ENCODE measurements at regions not wholly inside any gene's neighbourhood (a gene's known extent, or its start where the extent isn't known, plus 50 kb on each side); places are given as distances from the start of the nearest gene placed in this dataset.

DNA sequence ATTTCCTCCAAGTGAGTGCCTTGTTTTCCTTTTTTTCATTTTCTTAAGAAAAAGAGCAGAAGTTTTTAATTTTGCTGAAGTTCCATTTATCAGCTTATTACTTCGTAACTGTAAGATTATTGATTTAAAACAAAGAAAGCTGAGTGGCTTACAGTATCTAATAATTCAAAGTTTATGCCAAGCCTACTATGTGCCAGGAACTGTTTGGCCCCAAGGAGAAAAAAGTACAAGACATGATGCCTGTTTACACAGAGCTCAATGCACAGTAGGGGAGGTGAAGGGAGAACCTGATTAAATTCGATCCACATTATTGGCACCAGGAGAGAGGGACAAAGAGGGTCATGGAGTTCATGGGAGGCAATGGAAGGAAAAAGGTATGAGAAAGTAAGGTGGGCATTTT lies 419.3 kb upstream of the ZMIZ1 start:
- H3K9ac ChIP-seq (ENCODE audit: low read length) = no peak overlapping the region

DNA sequence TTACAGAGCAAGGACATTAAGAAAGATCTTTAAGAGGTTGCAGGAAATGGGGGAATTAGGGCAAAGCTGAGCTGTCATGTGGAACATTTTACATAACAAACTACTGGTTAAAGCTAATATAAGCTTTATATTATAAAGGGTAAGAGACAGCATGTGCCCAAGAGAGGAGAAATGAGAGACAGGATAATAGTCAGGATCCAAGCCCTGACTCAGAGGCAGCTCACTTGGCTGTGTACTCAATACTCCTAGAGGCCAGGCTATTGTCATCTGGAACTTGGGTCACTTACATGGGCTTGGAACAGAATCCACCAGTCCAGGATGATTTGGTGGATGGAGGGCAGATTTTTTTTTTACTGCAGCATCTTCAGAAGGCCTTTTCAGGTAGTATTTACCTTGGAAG lies 418.6 kb upstream of the ZMIZ1 start:
- H4K20me1 ChIP-seq (ENCODE audit: insufficient read depth, low read length) = no peaks in the 10 kb centered on the region
- H3K4me3 ChIP-seq (ENCODE audit: low read depth, low read length, poor library complexity, severe bottlenecking) = no peak overlapping the region
- no peaks in the 10 kb centered on the region for H3K4me1 ChIP-seq (ENCODE audit: insufficient read depth, low read length, severe bottlenecking)
- H3F3A ChIP-seq (ENCODE audit: insufficient read depth, low read length) = no peaks in the 10 kb centered on the region
- no peak overlapping the region for H2AFZ ChIP-seq (ENCODE audit: low read length)
- H3K27me3 ChIP-seq (ENCODE audit: insufficient read depth, low read length) = no peaks in the 10 kb centered on the region
- H3K27ac ChIP-seq (ENCODE audit: low read depth, low read length, poor library complexity, severe bottlenecking) = no peak overlapping the region
- TF ChIP-seq EZH2 (IDR thresholded peaks at IDR 0.05; ENCODE audit: borderline replicate concordance, low read length) = no peak
- TF ChIP-seq, protein P1, sequence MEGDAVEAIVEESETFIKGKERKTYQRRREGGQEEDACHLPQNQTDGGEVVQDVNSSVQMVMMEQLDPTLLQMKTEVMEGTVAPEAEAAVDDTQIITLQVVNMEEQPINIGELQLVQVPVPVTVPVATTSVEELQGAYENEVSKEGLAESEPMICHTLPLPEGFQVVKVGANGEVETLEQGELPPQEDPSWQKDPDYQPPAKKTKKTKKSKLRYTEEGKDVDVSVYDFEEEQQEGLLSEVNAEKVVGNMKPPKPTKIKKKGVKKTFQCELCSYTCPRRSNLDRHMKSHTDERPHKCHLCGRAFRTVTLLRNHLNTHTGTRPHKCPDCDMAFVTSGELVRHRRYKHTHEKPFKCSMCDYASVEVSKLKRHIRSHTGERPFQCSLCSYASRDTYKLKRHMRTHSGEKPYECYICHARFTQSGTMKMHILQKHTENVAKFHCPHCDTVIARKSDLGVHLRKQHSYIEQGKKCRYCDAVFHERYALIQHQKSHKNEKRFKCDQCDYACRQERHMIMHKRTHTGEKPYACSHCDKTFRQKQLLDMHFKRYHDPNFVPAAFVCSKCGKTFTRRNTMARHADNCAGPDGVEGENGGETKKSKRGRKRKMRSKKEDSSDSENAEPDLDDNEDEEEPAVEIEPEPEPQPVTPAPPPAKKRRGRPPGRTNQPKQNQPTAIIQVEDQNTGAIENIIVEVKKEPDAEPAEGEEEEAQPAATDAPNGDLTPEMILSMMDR (IDR thresholded peaks at IDR 0.05; ENCODE audit: low read length) = no peak
- H3K9me3 ChIP-seq (ENCODE audit: low read length) = no peaks in the 10 kb centered on the region
- H3K9ac ChIP-seq (ENCODE audit: low read length) = no peak overlapping the region
- no peaks in the 10 kb centered on the region for H3K9me2 ChIP-seq (ENCODE audit: low read depth, low read length)
- no peaks in the 10 kb centered on the region for H3K79me2 ChIP-seq (ENCODE audit: insufficient read depth, low read length)
- H3K36me3 ChIP-seq (ENCODE audit: insufficient read depth, low read length) = no peaks in the 10 kb centered on the region
- H3K4me2 ChIP-seq (ENCODE audit: low read length) = no peak overlapping the region

More for the DNA sequence above, 419.3 kb upstream of the ZMIZ1 start:
- no peaks in the 10 kb centered on the region for H3K9me2 ChIP-seq (ENCODE audit: low read depth, low read length)
- no peaks in the 10 kb centered on the region for H3K4me1 ChIP-seq (ENCODE audit: insufficient read depth, low read length, severe bottlenecking)
- no peaks in the 10 kb centered on the region for H4K20me1 ChIP-seq (ENCODE audit: insufficient read depth, low read length)
- H3K36me3 ChIP-seq (ENCODE audit: insufficient read depth, low read length) = no peaks in the 10 kb centered on the region
- H3K79me2 ChIP-seq (ENCODE audit: insufficient read depth, low read length) = no peaks in the 10 kb centered on the region
- H3K9me3 ChIP-seq (ENCODE audit: low read length) = no peaks in the 10 kb centered on the region
- H3K27me3 ChIP-seq (ENCODE audit: insufficient read depth, low read length) = no peaks in the 10 kb centered on the region
- H3K4me3 ChIP-seq (ENCODE audit: low read depth, low read length, poor library complexity, severe bottlenecking) = no peak overlapping the region
- H3K4me2 ChIP-seq (ENCODE audit: low read length) = no peak overlapping the region
- H3F3A ChIP-seq (ENCODE audit: insufficient read depth, low read length) = no peaks in the 10 kb centered on the region
- TF ChIP-seq EZH2 (IDR thresholded peaks at IDR 0.05; ENCODE audit: borderline replicate concordance, low read length) = no peak
- TF ChIP-seq, protein P1 (IDR thresholded peaks at IDR 0.05; ENCODE audit: low read length) = no peak
- no peak overlapping the region for H2AFZ ChIP-seq (ENCODE audit: low read length)
- no peak overlapping the region for H3K27ac ChIP-seq (ENCODE audit: low read depth, low read length, poor library complexity, severe bottlenecking)

DNA sequence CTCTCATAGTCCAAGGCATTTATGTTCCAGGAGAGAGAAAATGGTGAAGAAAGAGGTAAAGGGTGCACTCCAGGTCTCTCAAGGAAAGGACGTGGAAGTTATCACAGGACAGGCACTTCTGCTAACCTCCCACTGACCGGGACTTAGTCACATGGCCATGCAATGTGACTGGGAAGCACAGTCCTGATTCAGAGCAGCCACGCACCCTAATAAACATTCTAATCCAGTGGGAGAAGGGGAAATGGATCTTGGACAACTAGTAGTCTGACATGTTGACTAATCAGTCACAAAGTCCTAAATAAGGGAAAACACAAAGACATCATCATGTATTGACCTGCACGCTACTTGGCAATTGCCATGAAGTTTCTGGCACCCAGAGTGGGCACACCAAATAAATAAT lies 417.5 kb upstream of the ZMIZ1 start:
- Histone ChIP-seq H3F3A (ENCODE audit: insufficient read depth, low read length) (no peaks in the 10 kb centered on the region), H3K4me2 (ENCODE audit: low read length) (no peak overlapping the region), H3K9me2 (ENCODE audit: low read depth, low read length) (no peaks in the 10 kb centered on the region), H3K79me2 (ENCODE audit: insufficient read depth, low read length) (no peaks in the 10 kb centered on the region), H3K9ac (ENCODE audit: low read length) (no peak overlapping the region), H2AFZ (ENCODE audit: low read length) (no peak overlapping the region), H3K36me3 (ENCODE audit: insufficient read depth, low read length) (no peaks in the 10 kb centered on the region), H3K27ac (ENCODE audit: low read depth, low read length, poor library complexity, severe bottlenecking) (no peak overlapping the region), H3K4me3 (ENCODE audit: low read depth, low read length, poor library complexity, severe bottlenecking) (no peak overlapping the region), H3K27me3 (ENCODE audit: insufficient read depth, low read length) (no peaks in the 10 kb centered on the region), H3K9me3 (ENCODE audit: low read length) (no peaks in the 10 kb centered on the region), H3K4me1 (ENCODE audit: insufficient read depth, low read length, severe bottlenecking) (peaks cover under 1% of the 10 kb centered on the region), H4K20me1 (ENCODE audit: insufficient read depth, low read length) (no peaks in the 10 kb centered on the region)
- TF ChIP-seq EZH2 (IDR thresholded peaks at IDR 0.05; ENCODE audit: borderline replicate concordance, low read length) = no peak
- TF ChIP-seq, protein P1 (IDR thresholded peaks at IDR 0.05; ENCODE audit: low read length) = no peak
